H1 (cell line): ENCODE measurements at regions not wholly inside any gene's neighbourhood (a gene's known extent, or its start where the extent isn't known, plus 50 kb on each side); places are given as distances from the start of the nearest gene placed in this dataset.

Source experiments
- CTCF ChIA-PET: fragments of 300-600 bp; sonication (Branson Sonifier 250); formaldehyde crosslinking; loops from one replicate; lab custom pipeline; 2021; ENCODE audit not compliant: partially characterized antibody; lab: Charles Lee
- POLR2A ChIA-PET: fragments of 300-600 bp; sonication (Branson Sonifier 250); formaldehyde crosslinking; loops from one replicate; lab custom pipeline; 2021; ENCODE audit warnings: inconsistent platforms; ENCODE audit not compliant: partially characterized antibody; lab: Charles Lee
- DNase-seq, 2 experiments: peaks; one replicate each; pipeline versions ENCODE4 v3.0.0 to v3.0.0-alpha.2; 2010 to 2022; ENCODE audit warnings: low spot score in 2 of 2, low read depth in 1 of 2, mixed read lengths in 1 of 2
- FAIRE-seq: peaks from 2 replicates; lab custom pipeline; 2011; peaks lifted over from hg19 to GRCh38; lab: Jason Lieb, UNC
- H2AFZ ChIP-seq: 2 replicates; pipeline ENCODE4 v1.8.1; 2012; ENCODE audit warnings: low read length, inconsistent platforms
- H2AK5ac ChIP-seq: 2 replicates; pipeline ENCODE4 v1.6.1; 2013; ENCODE audit warnings: low read depth, low read length
- H2BK120ac ChIP-seq: replicated peaks from 2 replicates; pipeline ENCODE3; 2013; ENCODE audit warnings: low read depth, low read length, inconsistent platforms
- H2BK12ac ChIP-seq: 2 replicates; pipeline ENCODE4 v1.6.1; 2013; ENCODE audit warnings: low read depth, low read length
- H2BK15ac ChIP-seq: 2 replicates; pipeline ENCODE4 v1.6.1; 2013; ENCODE audit warnings: low read length
- H2BK20ac ChIP-seq: 2 replicates; pipeline ENCODE4 v1.6.1; 2013; ENCODE audit warnings: low read length
- H2BK5ac ChIP-seq: 2 replicates; pipeline ENCODE4 v1.6.1; 2013; ENCODE audit warnings: low read depth, low read length
- H3K14ac ChIP-seq: 2 replicates; pipeline ENCODE4 v1.6.1; 2013; ENCODE audit warnings: inconsistent platforms; ENCODE audit not compliant: insufficient read length
- H3K18ac ChIP-seq: 2 replicates; pipeline ENCODE4 v1.6.1; 2013; ENCODE audit warnings: low read length; ENCODE audit errors: extremely low read depth
- H3K23ac ChIP-seq: 2 replicates; pipeline ENCODE4 v1.6.1; 2013; ENCODE audit warnings: inconsistent platforms; ENCODE audit not compliant: insufficient read length
- H3K23me2 ChIP-seq: 2 replicates; pipeline ENCODE4 v1.6.1; 2013; ENCODE audit warnings: low read depth, low read length
- H3K27ac ChIP-seq: 2 replicates; pipeline ENCODE4 v1.6.1; 2011; ENCODE audit warnings: low read depth, low read length, inconsistent platforms
- H3K27me3 ChIP-seq, 4 experiments: replicated peaks in 1 of 4; 1 replicate in 1 of 4; 2 replicates in 3 of 4; pipeline versions ENCODE4 v1.6.1 to v1.8.1; 2011 to 2013; ENCODE audit warnings: low read length in 3 of 4, mild to moderate bottlenecking in 3 of 4, inconsistent platforms in 2 of 4, mixed read lengths in 2 of 4, moderate library complexity in 1 of 4; ENCODE audit not compliant: control insufficient read depth in 3 of 4, insufficient read depth in 3 of 4; ENCODE audit errors: extremely low read depth in 1 of 4
- H3K36me3 ChIP-seq, 4 experiments: 2 replicates each; pipeline versions ENCODE4 v1.6.1 to v1.8.1; 2011 to 2013; ENCODE audit warnings: mild to moderate bottlenecking in 4 of 4, low read length in 3 of 4, moderate library complexity in 2 of 4, control low read depth in 1 of 4, inconsistent platforms in 1 of 4; ENCODE audit not compliant: insufficient read depth in 4 of 4, control insufficient read depth in 2 of 4
- H3K4ac ChIP-seq: replicated peaks from 2 replicates; pipeline ENCODE3; 2013; ENCODE audit warnings: low read length, low read depth, mixed read lengths, inconsistent platforms; ENCODE audit not compliant: insufficient read length
- H3K4me1 ChIP-seq, 4 experiments: replicated peaks in 1 of 4; 1 replicate in 1 of 4; 2 replicates in 3 of 4; pipeline versions ENCODE4 v1.6.1 to v1.8.1; 2011 to 2013; ENCODE audit warnings: low read length in 3 of 4, inconsistent platforms in 2 of 4, mixed read lengths in 1 of 4; ENCODE audit not compliant: insufficient read depth in 4 of 4, control insufficient read depth in 3 of 4
- H3K4me2 ChIP-seq, 2 experiments: 2 replicates each; pipeline versions ENCODE4 v1.6.1 to v1.8.1; 2011 to 2013; ENCODE audit warnings: low read depth in 2 of 2, low read length in 2 of 2, control low read depth in 1 of 2, inconsistent platforms in 1 of 2, mild to moderate bottlenecking in 1 of 2; ENCODE audit not compliant: insufficient read depth in 1 of 2
- H3K4me3 ChIP-seq, 4 experiments: fragments of 200-600, 300-600 bp in 1 of 4; sonication (generic), shearing (Covaris generic), sonication (Bioruptor Twin) in 1 of 4; 2 replicates each; pipeline versions ENCODE4 v1.5.1 to v1.8.1; 2011 to 2016; ENCODE audit warnings: low read length in 4 of 4, low read depth in 3 of 4, control low read depth in 2 of 4, inconsistent platforms in 2 of 4, mild to moderate bottlenecking in 2 of 4, mixed read lengths in 1 of 4, moderate library complexity in 1 of 4; ENCODE audit not compliant: insufficient read depth in 2 of 4; ENCODE audit errors: extremely low read depth in 1 of 4
- H3K56ac ChIP-seq: replicated peaks from 2 replicates; pipeline ENCODE3; 2013; ENCODE audit warnings: low read depth, mild to moderate bottlenecking, mixed read lengths, low read length, inconsistent platforms; ENCODE audit not compliant: insufficient read length
- H3K79me1 ChIP-seq: 2 replicates; pipeline ENCODE4 v1.6.1; 2013; ENCODE audit warnings: low read depth, low read length, control low read depth
- H3K79me2 ChIP-seq, 2 experiments: 2 replicates each; pipeline versions ENCODE4 v1.6.1 to v1.8.1; 2012 to 2013; ENCODE audit warnings: low read length in 2 of 2, mild to moderate bottlenecking in 2 of 2, inconsistent platforms in 1 of 2; ENCODE audit not compliant: insufficient read depth in 2 of 2, control insufficient read depth in 1 of 2
- H3K9ac ChIP-seq, 4 experiments: replicated peaks in 1 of 4; 1 replicate in 1 of 4; 2 replicates in 3 of 4; pipeline versions ENCODE4 v1.6.1 to v1.8.1; 2011 to 2013; ENCODE audit warnings: low read depth in 3 of 4, low read length in 3 of 4, control low read depth in 2 of 4, mild to moderate bottlenecking in 2 of 4, moderate library complexity in 2 of 4, inconsistent platforms in 1 of 4; ENCODE audit errors: extremely low read depth in 1 of 4
- H3K9me3 ChIP-seq, 2 experiments: 2 replicates each; pipeline versions ENCODE4 v1.6.1 to v1.8.1; 2012 to 2013; ENCODE audit warnings: mild to moderate bottlenecking in 2 of 2, moderate library complexity in 2 of 2, control low read depth in 1 of 2, inconsistent platforms in 1 of 2, low read depth in 1 of 2, low read length in 1 of 2, mixed read lengths in 1 of 2; ENCODE audit not compliant: insufficient read depth in 2 of 2
- H4K20me1 ChIP-seq, 2 experiments: replicated peaks in 1 of 2; 2 replicates each; pipeline versions ENCODE3 to v1.8.1; 2011 to 2013; ENCODE audit warnings: inconsistent platforms in 2 of 2, low read length in 2 of 2, mild to moderate bottlenecking in 1 of 2; ENCODE audit not compliant: insufficient read depth in 2 of 2, control insufficient read depth in 1 of 2
- H4K5ac ChIP-seq: 2 replicates; pipeline ENCODE4 v1.6.1; 2013; ENCODE audit warnings: low read length, low read depth, mixed read lengths, inconsistent platforms; ENCODE audit not compliant: insufficient read length
- H4K8ac ChIP-seq: 2 replicates; pipeline ENCODE4 v1.8.0; 2013; ENCODE audit warnings: mild to moderate bottlenecking, moderate library complexity, low read length, inconsistent platforms; ENCODE audit not compliant: insufficient read depth; ENCODE audit errors: extremely low read depth
- H4K91ac ChIP-seq: replicated peaks from 2 replicates; pipeline ENCODE3; 2013; ENCODE audit warnings: low read length, mixed read lengths, inconsistent platforms; ENCODE audit not compliant: insufficient read length
- ASH2L ChIP-seq: fragments of 200-600, 300-600 bp; sonication (generic); IDR thresholded peaks from one replicate; pipeline ENCODE4 v1.7.1; 2017; ENCODE audit warnings: low read length
- BACH1 ChIP-seq: IDR thresholded peaks from 2 replicates; pipeline ENCODE4 v1.6.1; 2012; ENCODE audit warnings: low read length, improper control_type of control experiment
- BRCA1 ChIP-seq: IDR thresholded peaks from 2 replicates; pipeline ENCODE4 v1.6.1; 2012; ENCODE audit warnings: low read depth, low read length, improper control_type of control experiment
- CBX8 ChIP-seq: fragments of 300-800, 300-1000 bp; sonication (generic); IDR thresholded peaks from 2 replicates; pipeline ENCODE4 v1.7.1; 2016; ENCODE audit warnings: low read depth, low read length, borderline replicate concordance
- JUN ChIP-seq: IDR thresholded peaks from 2 replicates; pipeline ENCODE4 v1.6.1; 2011; ENCODE audit warnings: low read depth, mild to moderate bottlenecking, improper control_type of control experiment, low read length
- POLR2A ChIP-seq, 2 experiments: IDR thresholded peaks; 1 replicate in 1 of 2; 2 replicates in 1 of 2; pipeline ENCODE4 v1.6.1; 2011; ENCODE audit warnings: low read depth in 2 of 2, low read length in 2 of 2, mild to moderate bottlenecking in 2 of 2; ENCODE audit errors: control extremely low read depth in 1 of 2
- RNF2 ChIP-seq: fragments of 200-900, 300-1000 bp; sonication (generic); IDR thresholded peaks from 2 replicates; pipeline ENCODE4 v1.7.1; 2016; ENCODE audit warnings: borderline replicate concordance, low read depth, mild to moderate bottlenecking, antibody characterized with exemption, low read length; ENCODE audit not compliant: poor library complexity, severe bottlenecking; ENCODE audit errors: missing control alignments
- SIRT6 ChIP-seq: IDR thresholded peaks from one replicate; pipeline ENCODE4 v1.7.1; 2012; ENCODE audit warnings: low read length, inconsistent platforms
- SUZ12 ChIP-seq: fragments of 200-600 bp; sonication (generic); IDR thresholded peaks from 2 replicates; pipeline ENCODE4 v1.6.1; 2012; ENCODE audit warnings: mild to moderate bottlenecking, inconsistent platforms, low read length, moderate library complexity, mixed read lengths

DNA sequence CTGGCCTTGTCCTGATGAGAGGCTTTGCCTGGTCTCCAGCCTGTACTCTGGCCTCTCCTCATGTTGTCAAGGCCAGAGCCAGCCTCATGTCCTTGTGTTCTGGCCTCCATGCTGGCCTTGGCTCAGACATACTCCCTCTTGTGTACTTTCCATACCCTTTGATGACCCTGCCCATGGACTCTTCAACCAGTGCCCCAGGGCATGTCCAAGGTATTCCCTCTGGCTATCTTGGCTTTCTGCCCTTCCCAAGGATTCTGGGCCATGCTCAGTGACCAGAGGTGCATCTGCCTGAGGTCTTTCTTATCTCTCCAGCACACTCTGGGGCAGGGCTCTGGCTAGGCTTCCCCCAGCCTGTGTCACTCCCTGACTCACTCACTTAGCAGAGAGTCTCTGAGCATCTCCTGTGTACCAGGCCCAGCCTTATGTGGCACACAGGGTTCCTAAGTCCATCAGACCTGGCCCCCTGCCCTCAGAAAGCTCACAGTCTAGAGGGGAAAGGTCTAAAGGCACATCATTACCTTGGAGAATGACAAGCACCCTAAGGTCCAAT, 141.4 kb upstream of the GRIK3 start:
- H3K4me2 ChIP-seq, result no peak overlapping the region
- H3K79me2 ChIP-seq, result no peaks in the 10 kb centered on the region
- no peaks in the 10 kb centered on the region for H3K9me3 ChIP-seq
- DNase-seq, result no peak
- H2BK5ac ChIP-seq, result no peak overlapping the region
- H3K9ac ChIP-seq, result no peak overlapping the region
- no peak overlapping the region for H2AFZ ChIP-seq
- H4K8ac ChIP-seq, result no peak overlapping the region
- no peaks in the 10 kb centered on the region for H3K27me3 ChIP-seq
- no peak overlapping the region for H2BK12ac ChIP-seq
- FAIRE-seq, result no peak
- no peak overlapping the region for H4K5ac ChIP-seq
- ChIA-PET CTCF (interaction anchor here (0.6 to 4.7 kb wide), 17 partner anchors 9 to 621 kb away, joined by 3 to 23 read pairs (median 4); no protein-coding TSS in a partner anchor), POLR2A (interaction anchor here (0.8 kb wide), 1 partner anchor 149 kb away, joined by 3 read pairs; no protein-coding TSS in a partner anchor)
- no peak overlapping the region for H2AK5ac ChIP-seq
- no peak overlapping the region for H3K56ac ChIP-seq
- H3K4me1 ChIP-seq, result no peaks in the 10 kb centered on the region; a peak in 2 of 7 replicates
- H2BK120ac ChIP-seq, result no peak overlapping the region
- H4K20me1 ChIP-seq, result no peaks in the 10 kb centered on the region
- no peak overlapping the region for H3K4ac ChIP-seq
- H3K36me3 ChIP-seq, result no peaks in the 10 kb centered on the region
- H3K27ac ChIP-seq, result no peak overlapping the region
- no peak overlapping the region for H3K14ac ChIP-seq
- H3K4me3 ChIP-seq, result no peak overlapping the region
- no peak for TF ChIP-seq CBX8
- no peak for TF ChIP-seq RNF2
- TF ChIP-seq SIRT6, result no peak
- no peak for TF ChIP-seq BACH1
- no peak for TF ChIP-seq ASH2L
- TF ChIP-seq SUZ12, result no peak
- no peak for TF ChIP-seq POLR2A (IDR thresholded peaks at IDR 0.05; ENCODE audit: control extremely low read depth in 1 of 2, low read depth in 2 of 2, low read length in 2 of 2)
- no peak for TF ChIP-seq BRCA1
- no peak for TF ChIP-seq JUN
- TF ChIP-seq, all 59 proteins: peak for 0
- no peaks in the 10 kb centered on the region for H3K79me1 ChIP-seq
- H3K18ac ChIP-seq, result no peak overlapping the region
- H2BK15ac ChIP-seq, result no peak overlapping the region
- no peak overlapping the region for H2BK20ac ChIP-seq
- H4K91ac ChIP-seq, result no peak overlapping the region
- no peak overlapping the region for H3K23ac ChIP-seq
- H3K23me2 ChIP-seq, result no peaks in the 10 kb centered on the region
